ENCODE measurements at regions not wholly inside any gene's neighbourhood (a gene's known extent, or its start where the extent isn't known, plus 50 kb on each side); places are given as distances from the start of the nearest gene placed in this dataset.

GRCh38 chr10:129046962-129047361 is 420.1 kb upstream of the MGMT start:
- WGBS, 3 donors, result 76 to 86% (median 81%) methylated on average over 5 of the region's 5 CpGs
- TF ChIP-seq POLR2A (IDR thresholded peaks at IDR 0.05) (no peak), EP300 (IDR thresholded peaks at IDR 0.05) (no peak), CTCF (IDR thresholded peaks at IDR 0.05) (no peak)
- intact Hi-C loops (cut with DNase I), result no loop called here
- H3K27me3 ChIP-seq, result no peaks in the 10 kb centered on the region
- no peaks in the 10 kb centered on the region for H3K4me1 ChIP-seq (ENCODE audit: insufficient read depth)
- DNase-seq, result no peak
- no peak overlapping the region for H3K27ac ChIP-seq
- H3K4me3 ChIP-seq, result no peak overlapping the region
- H3K9me3 ChIP-seq, result no peaks in the 10 kb centered on the region
- no peaks in the 10 kb centered on the region for H3K36me3 ChIP-seq

GRCh38 chr10:129047600-129047999 is 419.4 kb upstream of the MGMT start:
- no peaks in the 10 kb centered on the region for H3K9me3 ChIP-seq
- no peak for DNase-seq
- intact Hi-C loops (cut with DNase I), result no loop called here
- H3K27me3 ChIP-seq, result no peaks in the 10 kb centered on the region
- no peak overlapping the region for H3K27ac ChIP-seq
- TF ChIP-seq POLR2A (IDR thresholded peaks at IDR 0.05), result no peak
- no peak for TF ChIP-seq CTCF (IDR thresholded peaks at IDR 0.05)
- no peak for TF ChIP-seq EP300 (IDR thresholded peaks at IDR 0.05)
- WGBS, 3 donors, result 85 to 93% (median 91%) methylated on average over 3 of the region's 3 CpGs
- H3K36me3 ChIP-seq, result no peaks in the 10 kb centered on the region
- H3K4me1 ChIP-seq (ENCODE audit: insufficient read depth), result no peaks in the 10 kb centered on the region
- no peak overlapping the region for H3K4me3 ChIP-seq

- TF ChIP-seq POLR2A (IDR thresholded peaks at IDR 0.05), result no peak
- no peak for TF ChIP-seq CTCF (IDR thresholded peaks at IDR 0.05)
- TF ChIP-seq EP300 (IDR thresholded peaks at IDR 0.05), result no peak
- H3K27ac ChIP-seq, result no peak overlapping the region
- WGBS, 3 donors, result 73 to 83% (median 82%) methylated on average over 12 of the region's 12 CpGs
- H3K4me3 ChIP-seq, result no peak overlapping the region
- H3K4me1 ChIP-seq (ENCODE audit: insufficient read depth), result no peaks in the 10 kb centered on the region
- DNase-seq, result no peak
- intact Hi-C loops (cut with DNase I), result no loop called here
- H3K36me3 ChIP-seq, result no peaks in the 10 kb centered on the region
- no peaks in the 10 kb centered on the region for H3K27me3 ChIP-seq
- no peaks in the 10 kb centered on the region for H3K9me3 ChIP-seq
Observed at GRCh38 chr10:129048513-129048912, 418.5 kb upstream of the MGMT start.

GRCh38 chr10:129049501-129049900 is 417.5 kb upstream of the MGMT start:
- Histone ChIP-seq H3K27me3 (no peaks in the 10 kb centered on the region), H3K4me3 (no peak overlapping the region), H3K27ac (no peak overlapping the region), H3K9me3 (no peaks in the 10 kb centered on the region), H3K4me1 (ENCODE audit: insufficient read depth) (no peaks in the 10 kb centered on the region), H3K36me3 (no peaks in the 10 kb centered on the region)
- intact Hi-C loops (cut with DNase I), result no loop called here
- TF ChIP-seq POLR2A (IDR thresholded peaks at IDR 0.05), result no peak
- TF ChIP-seq EP300 (IDR thresholded peaks at IDR 0.05), result no peak
- TF ChIP-seq CTCF (IDR thresholded peaks at IDR 0.05), result no peak
- WGBS, 3 donors, result 74 to 86% (median 79%) methylated on average over 7 of the region's 7 CpGs
- no peak for DNase-seq

GRCh38 chr10:129055225-129055624 is 411.8 kb upstream of the MGMT start:
- TF ChIP-seq EP300 (IDR thresholded peaks at IDR 0.05) (no peak), POLR2A (IDR thresholded peaks at IDR 0.05) (no peak)
- Histone ChIP-seq H3K4me3 (no peak overlapping the region), H3K4me1 (ENCODE audit: insufficient read depth) (no peaks in the 10 kb centered on the region), H3K9me3 (no peaks in the 10 kb centered on the region), H3K27me3 (no peaks in the 10 kb centered on the region), H3K36me3 (no peaks in the 10 kb centered on the region), H3K27ac (no peak overlapping the region)
- no peak for DNase-seq
- WGBS, 3 donors, result 78 to 83% (median 78%) methylated on average over 9 of the region's 9 CpGs
- intact Hi-C loops (cut with DNase I), result no loop called here

Measured in ovary (tissue), 7 donors.